Endothelial cell of umbilical vein (primary cell): ENCODE measurements at regions not wholly inside any gene's neighbourhood (a gene's known extent, or its start where the extent isn't known, plus 50 kb on each side); places are given as distances from the start of the nearest gene placed in this dataset.
A peak's percentile ranks its signal among the peaks of the same experiment; 100 is the strongest.
"Not testable (repeated sequence)": the region's sequence is repeated elsewhere in the genome, so short reads cannot be mapped to it uniquely, and the experiment has no call there.

ENCODE experiments used
- BruUV-seq: library from RNA; stranded (reverse); fragments of 400-500 nt; replicated peaks from 2 replicates; lab custom pipeline; 2021; lab: Mats Ljungman, UMichigan
- CTCF ChIA-PET: fragments of 300-600, 350-600 bp; sonication (Branson Sonifier 250); formaldehyde crosslinking; loops from one replicate; lab custom pipeline; 2021; ENCODE audit warnings: antibody characterized with exemption, inconsistent platforms; lab: Charles Lee
- POLR2A ChIA-PET: fragments of 300-600, 350-600 bp; sonication (Branson Sonifier 250); formaldehyde crosslinking; loops from one replicate; lab custom pipeline; 2021; ENCODE audit warnings: antibody characterized with exemption, inconsistent platforms; lab: Charles Lee
- DNase-seq: peaks from one replicate; pipeline ENCODE4 v3.0.0-alpha.2; 2011; ENCODE audit warnings: low read depth, low spot score
- FAIRE-seq: peaks from 2 replicates; lab custom pipeline; 2011; peaks lifted over from hg19 to GRCh38; lab: Jason Lieb, UNC
- H2AFZ ChIP-seq: 2 replicates; pipeline ENCODE4 v1.6.0; 2012; ENCODE audit warnings: low read depth, low read length, control low read depth, inconsistent platforms
- H3K27ac ChIP-seq: 2 replicates; pipeline ENCODE4 v1.5.1; 2011; ENCODE audit warnings: low read depth, mild to moderate bottlenecking, control low read depth, low read length, moderate library complexity; ENCODE audit not compliant: insufficient read depth
- H3K27me3 ChIP-seq, 2 experiments: 2 replicates each; pipeline versions ENCODE4 v1.6.0 to v1.6.1; 2011; ENCODE audit warnings: low read length in 2 of 2, mixed read lengths in 1 of 2; ENCODE audit not compliant: control insufficient read depth in 2 of 2, insufficient read depth in 2 of 2
- H3K36me3 ChIP-seq, 2 experiments: 2 replicates in 1 of 2; 3 replicates in 1 of 2; pipeline ENCODE4 v1.5.1; 2011; ENCODE audit warnings: low read length in 2 of 2, mild to moderate bottlenecking in 1 of 2, moderate library complexity in 1 of 2; ENCODE audit not compliant: control insufficient read depth in 2 of 2, insufficient read depth in 2 of 2; ENCODE audit errors: extremely low read depth in 1 of 2
- H3K4me1 ChIP-seq: 3 replicates; pipeline ENCODE4 v1.5.1; 2011; ENCODE audit warnings: mild to moderate bottlenecking, low read length; ENCODE audit not compliant: control insufficient read depth, insufficient read depth; ENCODE audit errors: extremely low read depth
- H3K4me2 ChIP-seq: 2 replicates; pipeline ENCODE4 v1.6.1; 2011; ENCODE audit warnings: low read length, control low read depth, mixed read lengths; ENCODE audit not compliant: insufficient read depth
- H3K4me3 ChIP-seq, 3 experiments: fragments of 200-600 bp in 1 of 3; sonication (generic), shearing (Covaris generic) in 1 of 3; replicated peaks in 1 of 3; 2 replicates each; pipeline ENCODE4 v1.5.1; 2011 to 2016; ENCODE audit warnings: control low read depth in 3 of 3, low read length in 3 of 3, mild to moderate bottlenecking in 2 of 3, inconsistent platforms in 1 of 3, low read depth in 1 of 3, moderate library complexity in 1 of 3; ENCODE audit not compliant: insufficient read depth in 1 of 3
- H3K79me2 ChIP-seq: 2 replicates; pipeline ENCODE4 v1.6.0; 2012; ENCODE audit warnings: low read length, inconsistent platforms; ENCODE audit not compliant: control insufficient read depth, insufficient read depth
- H3K9ac ChIP-seq: replicated peaks from 2 replicates; pipeline ENCODE3; 2011; ENCODE audit warnings: low read length, control low read depth; ENCODE audit not compliant: insufficient read depth; ENCODE audit errors: extremely low read depth
- H3K9me1 ChIP-seq: replicated peaks from 3 replicates; pipeline ENCODE4 v1.6.0; 2011; ENCODE audit warnings: mild to moderate bottlenecking, low read length; ENCODE audit not compliant: control insufficient read depth, insufficient read depth; ENCODE audit errors: extremely low read depth
- H3K9me3 ChIP-seq: replicated peaks from 2 replicates; pipeline ENCODE4 v1.5.1; 2012; ENCODE audit warnings: low read length, inconsistent platforms; ENCODE audit not compliant: control insufficient read depth, insufficient read depth
- H4K20me1 ChIP-seq: replicated peaks from 2 replicates; pipeline ENCODE3; 2011; ENCODE audit warnings: mild to moderate bottlenecking, low read length; ENCODE audit not compliant: control insufficient read depth, insufficient read depth; ENCODE audit errors: extremely low read depth
- CTCF ChIP-seq, 2 donors: IDR thresholded peaks; 1 replicate in 1 of 2; 2 replicates in 1 of 2; pipeline ENCODE4 v1.5.1; 2011; ENCODE audit warnings: low read length in 2 of 2, mild to moderate bottlenecking in 2 of 2, moderate library complexity in 2 of 2, control low read depth in 1 of 2, inconsistent platforms in 1 of 2, low read depth in 1 of 2; ENCODE audit not compliant: insufficient read depth in 1 of 2; ENCODE audit errors: extremely low read depth in 1 of 2
- FOS ChIP-seq: IDR thresholded peaks from 2 replicates; pipeline ENCODE4 v1.6.1; 2011; ENCODE audit warnings: mild to moderate bottlenecking, low read length, moderate library complexity, borderline replicate concordance; ENCODE audit not compliant: insufficient read depth
- POLR2A ChIP-seq: IDR thresholded peaks from 2 replicates; pipeline ENCODE4 v1.6.1; 2012; ENCODE audit warnings: low read depth, mild to moderate bottlenecking, control low read depth, low read length
- dilution Hi-C: fragments of 300-500 bp; cut with MboI; formaldehyde crosslinking; loops from one replicate; pipeline ENCODE4 v1.15.0; 2019; ENCODE audit warnings: low sequenced_read_pairs; ENCODE audit not compliant: extremely low pct_ligation_motif_present
- intact Hi-C: fragments of 100-400 bp; cut with micrococcal nuclease; formaldehyde crosslinking; loops from one replicate; pipeline ENCODE4 v1.10.0; 2022

GRCh38 chr9:113682297-113682771 is 193.8 kb upstream of the ZNF618 start:
- Histone ChIP-seq H3K9ac (no peak overlapping the region), H4K20me1 (no peaks in the 10 kb centered on the region), H3K4me3 (no peak overlapping the region), H2AFZ (peak overlapping the region; percentile 67), H3K79me2 (no peaks in the 10 kb centered on the region), H3K4me1 (no peaks in the 10 kb centered on the region), H3K27me3 (peaks cover 9 to 11% of the 10 kb centered on the region in 2 experiments), H3K27ac (no peak overlapping the region), H3K9me1 (no peaks in the 10 kb centered on the region), H3K36me3 (no peaks in the 10 kb centered on the region), H3K9me3 (no peaks in the 10 kb centered on the region), H3K4me2 (no peak overlapping the region)
- DNase-seq (peak; percentile 85), FAIRE-seq (peak; percentile 97)
- BruUV-seq = no TSS peak
- intact Hi-C loops = loop anchor here (1.0 to 5.0 kb wide), 4 partner anchors 54 to 408 kb away; partner anchors contain the start of genes CDC26, PRPF4 and ZNF618
- TF ChIP-seq FOS = no peak
- TF ChIP-seq POLR2A = no peak
- peak; percentile 92 to 95 for TF ChIP-seq CTCF (IDR thresholded peaks at IDR 0.05; ENCODE audit: extremely low read depth in 1 of 2, insufficient read depth in 1 of 2, low read depth in 1 of 2, low read length in 2 of 2)
- ChIA-PET POLR2A (no interaction called here), CTCF (interaction anchor here (0.6 to 2.2 kb wide), 12 partner anchors 9 to 426 kb away, joined by 3 to 12 read pairs (median 4); no protein-coding TSS in a partner anchor)
- dilution Hi-C loops = no loop called here

DNA sequence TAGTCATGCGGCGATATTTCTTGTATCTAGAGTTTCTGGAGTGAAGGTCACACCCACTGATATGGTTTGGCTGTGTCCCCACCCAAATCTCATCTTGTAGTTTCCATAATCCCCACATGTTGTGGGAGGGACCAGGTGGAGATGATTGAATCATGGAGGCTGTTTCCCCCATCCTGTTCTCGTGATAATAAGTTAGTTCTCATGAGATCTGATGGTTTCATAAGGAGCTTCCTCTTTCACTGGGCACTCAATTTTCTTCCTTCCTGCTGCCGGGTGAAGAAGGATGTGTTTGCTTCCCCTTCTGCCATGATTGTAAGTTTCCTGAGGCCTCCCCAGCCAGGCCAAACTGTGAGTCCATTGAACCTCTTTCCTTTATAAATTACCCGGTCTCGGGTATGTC is 190.5 kb upstream of the ZNF618 start:
- intact Hi-C loops = not testable (repeated sequence)

More for the DNA sequence above, 190.5 kb upstream of the ZNF618 start:
- H3K9me3 ChIP-seq, DNase-seq, BruUV-seq, H3K27ac ChIP-seq, H4K20me1 ChIP-seq, H3K79me2 ChIP-seq, H2AFZ ChIP-seq, H3K4me1 ChIP-seq, H3K4me2 ChIP-seq, POLR2A ChIA-PET, H3K9ac ChIP-seq, FAIRE-seq, CTCF ChIA-PET, dilution Hi-C loops, H3K36me3 ChIP-seq, H3K4me3 ChIP-seq, H3K9me1 ChIP-seq: not testable (repeated sequence)
- H3K27me3 ChIP-seq = peaks cover 31 to 33% of the 10 kb centered on the region in 2 experiments
